Sigmoid colon (tissue), 4 donors: ENCODE measurements at regions not wholly inside any gene's neighbourhood (a gene's known extent, or its start where the extent isn't known, plus 50 kb on each side); places are given as distances from the start of the nearest gene placed in this dataset.

Source experiments
- EP300 ChIP-seq, 4 donors: sonication (generic); formaldehyde crosslinking; IDR thresholded peaks; one replicate each; pipeline ENCODE4 v1.6.1; 2017; ENCODE audit warnings: antibody characterized with exemption in 4 of 4
- TF ChIP-seq, protein P1 (sequence below), 4 experiments: fragments of 450-650 bp in 3 of 4; fragments of 200-600 bp in 1 of 4; IDR thresholded peaks; one replicate each; pipeline ENCODE4 v1.5.1; 2016 to 2019; ENCODE audit warnings: antibody characterized with exemption in 4 of 4, mild to moderate bottlenecking in 3 of 4, moderate library complexity in 2 of 4

DNA sequence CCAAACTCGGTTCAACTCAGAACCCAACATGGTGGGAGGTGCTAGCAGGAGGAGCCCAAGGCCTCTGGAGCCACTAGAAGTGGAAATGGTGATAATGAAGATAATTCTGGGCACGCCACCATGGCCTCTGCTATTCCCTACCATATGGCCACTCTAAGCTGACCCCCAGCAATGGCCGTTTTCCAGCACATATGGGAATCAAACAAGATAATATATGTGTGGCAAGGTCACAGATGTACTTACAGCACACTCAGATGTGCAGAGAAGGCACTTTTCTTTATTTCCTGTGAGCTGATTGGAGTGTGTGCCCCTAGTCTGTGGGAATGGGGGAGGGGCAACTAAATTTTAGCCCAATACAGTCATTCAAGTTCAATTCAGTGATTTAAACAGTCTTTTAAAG lies 153.4 kb upstream of the LRFN2 start:
- TF ChIP-seq EP300 (IDR thresholded peaks at IDR 0.05): no peak
- TF ChIP-seq, protein P1, sequence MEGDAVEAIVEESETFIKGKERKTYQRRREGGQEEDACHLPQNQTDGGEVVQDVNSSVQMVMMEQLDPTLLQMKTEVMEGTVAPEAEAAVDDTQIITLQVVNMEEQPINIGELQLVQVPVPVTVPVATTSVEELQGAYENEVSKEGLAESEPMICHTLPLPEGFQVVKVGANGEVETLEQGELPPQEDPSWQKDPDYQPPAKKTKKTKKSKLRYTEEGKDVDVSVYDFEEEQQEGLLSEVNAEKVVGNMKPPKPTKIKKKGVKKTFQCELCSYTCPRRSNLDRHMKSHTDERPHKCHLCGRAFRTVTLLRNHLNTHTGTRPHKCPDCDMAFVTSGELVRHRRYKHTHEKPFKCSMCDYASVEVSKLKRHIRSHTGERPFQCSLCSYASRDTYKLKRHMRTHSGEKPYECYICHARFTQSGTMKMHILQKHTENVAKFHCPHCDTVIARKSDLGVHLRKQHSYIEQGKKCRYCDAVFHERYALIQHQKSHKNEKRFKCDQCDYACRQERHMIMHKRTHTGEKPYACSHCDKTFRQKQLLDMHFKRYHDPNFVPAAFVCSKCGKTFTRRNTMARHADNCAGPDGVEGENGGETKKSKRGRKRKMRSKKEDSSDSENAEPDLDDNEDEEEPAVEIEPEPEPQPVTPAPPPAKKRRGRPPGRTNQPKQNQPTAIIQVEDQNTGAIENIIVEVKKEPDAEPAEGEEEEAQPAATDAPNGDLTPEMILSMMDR (IDR thresholded peaks at IDR 0.05): no peak
